Chondrocyte (in vitro differentiated cells): ENCODE measurements at regions not wholly inside any gene's neighbourhood (a gene's known extent, or its start where the extent isn't known, plus 50 kb on each side); places are given as distances from the start of the nearest gene placed in this dataset.
A peak's percentile ranks its signal among the peaks of the same experiment; 100 is the strongest.
"Not testable (repeated sequence)": the region's sequence is repeated elsewhere in the genome, so short reads cannot be mapped to it uniquely, and the experiment has no call there.

Source experiments
- DNase-seq: peaks from one replicate; pipeline ENCODE4 v3.0.0; 2021; ENCODE audit warnings: mixed read lengths, low spot score
- H3K27ac Mint-ChIP-seq: one replicate; pipeline ENCODE4 v1.8.0; 2021; ENCODE audit warnings: mild to moderate bottlenecking, moderate library complexity, mixed read lengths; ENCODE audit not compliant: unreplicated experiment
- H3K27me3 Mint-ChIP-seq: 2 replicates; pipeline ENCODE4 v1.8.0; 2021; ENCODE audit warnings: low read depth, mixed read lengths
- H3K36me3 Mint-ChIP-seq: 2 replicates; pipeline ENCODE4 v1.8.0; 2021; ENCODE audit warnings: low read depth, mixed read lengths
- H3K4me1 Mint-ChIP-seq: 2 replicates; pipeline ENCODE4 v1.8.0; 2021; ENCODE audit warnings: low read depth, mild to moderate bottlenecking, mixed read lengths
- H3K4me3 Mint-ChIP-seq: one replicate; pipeline ENCODE4 v1.8.0; 2021; ENCODE audit warnings: mild to moderate bottlenecking, moderate library complexity, mixed read lengths; ENCODE audit not compliant: unreplicated experiment
- H3K9me3 Mint-ChIP-seq: 2 replicates; pipeline ENCODE4 v1.8.0; 2021; ENCODE audit warnings: low read depth, mixed read lengths
- TF ChIP-seq, protein P1 (sequence below): fragments of 200-600 bp; sonication (generic); IDR thresholded peaks from 2 replicates; pipeline ENCODE4 v1.5.0; 2021; ENCODE audit warnings: antibody characterized with exemption, mild to moderate bottlenecking, moderate library complexity

DNA sequence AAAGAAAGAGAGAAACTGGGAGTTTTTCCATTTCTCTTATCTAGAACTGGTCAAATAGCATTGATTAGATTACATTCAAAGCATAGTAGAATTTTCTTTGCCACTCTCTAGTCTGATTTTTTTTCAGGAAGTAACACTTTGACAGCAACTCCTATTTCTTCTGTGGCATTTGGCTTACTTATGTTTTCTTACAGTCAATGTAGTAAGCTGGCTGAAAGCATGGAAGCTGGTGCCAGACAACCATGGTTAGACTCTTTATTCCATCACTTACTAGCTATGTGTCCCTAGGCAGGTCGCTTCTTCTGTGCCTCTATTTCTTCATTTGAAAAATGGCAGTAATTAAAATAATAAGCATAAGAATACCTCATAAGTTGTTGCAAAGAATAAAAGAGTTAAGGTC is 54.2 kb upstream of the OPRM1 start:
- no peak for DNase-seq
- Mint-ChIP-seq H3K9me3 (no peaks in the 10 kb centered on the region), H3K4me3 (no peak overlapping the region), H3K4me1 (peaks cover 8% of the 10 kb centered on the region), H3K27ac (no peak overlapping the region), H3K27me3 (peaks cover 6% of the 10 kb centered on the region), H3K36me3 (no peaks in the 10 kb centered on the region)
- TF ChIP-seq, protein P1, sequence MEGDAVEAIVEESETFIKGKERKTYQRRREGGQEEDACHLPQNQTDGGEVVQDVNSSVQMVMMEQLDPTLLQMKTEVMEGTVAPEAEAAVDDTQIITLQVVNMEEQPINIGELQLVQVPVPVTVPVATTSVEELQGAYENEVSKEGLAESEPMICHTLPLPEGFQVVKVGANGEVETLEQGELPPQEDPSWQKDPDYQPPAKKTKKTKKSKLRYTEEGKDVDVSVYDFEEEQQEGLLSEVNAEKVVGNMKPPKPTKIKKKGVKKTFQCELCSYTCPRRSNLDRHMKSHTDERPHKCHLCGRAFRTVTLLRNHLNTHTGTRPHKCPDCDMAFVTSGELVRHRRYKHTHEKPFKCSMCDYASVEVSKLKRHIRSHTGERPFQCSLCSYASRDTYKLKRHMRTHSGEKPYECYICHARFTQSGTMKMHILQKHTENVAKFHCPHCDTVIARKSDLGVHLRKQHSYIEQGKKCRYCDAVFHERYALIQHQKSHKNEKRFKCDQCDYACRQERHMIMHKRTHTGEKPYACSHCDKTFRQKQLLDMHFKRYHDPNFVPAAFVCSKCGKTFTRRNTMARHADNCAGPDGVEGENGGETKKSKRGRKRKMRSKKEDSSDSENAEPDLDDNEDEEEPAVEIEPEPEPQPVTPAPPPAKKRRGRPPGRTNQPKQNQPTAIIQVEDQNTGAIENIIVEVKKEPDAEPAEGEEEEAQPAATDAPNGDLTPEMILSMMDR = no peak

DNA sequence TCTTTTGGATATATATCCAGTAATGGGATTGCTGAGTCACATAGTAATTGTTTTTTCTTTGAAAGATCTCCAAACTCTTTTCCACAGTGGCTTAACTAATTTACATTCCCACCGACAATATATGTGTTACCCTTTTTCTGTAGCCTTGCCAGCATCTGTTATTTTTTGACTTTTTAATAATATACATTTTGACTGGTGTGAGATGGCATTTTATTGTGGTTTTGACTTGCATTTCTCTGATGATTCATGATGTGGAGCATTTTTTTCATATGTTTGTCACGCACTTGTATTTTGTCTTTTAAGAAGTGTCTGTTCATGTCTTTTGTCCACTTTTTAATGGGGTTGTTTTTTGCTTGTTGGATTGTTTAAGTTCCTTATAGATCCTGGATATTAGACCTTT is 58.9 kb upstream of the OPRM1 start:
- Mint-ChIP-seq H3K4me1 (peaks cover 17% of the 10 kb centered on the region), H3K27ac (no peak overlapping the region)
- TF ChIP-seq, protein P1 = no peak

DNA sequence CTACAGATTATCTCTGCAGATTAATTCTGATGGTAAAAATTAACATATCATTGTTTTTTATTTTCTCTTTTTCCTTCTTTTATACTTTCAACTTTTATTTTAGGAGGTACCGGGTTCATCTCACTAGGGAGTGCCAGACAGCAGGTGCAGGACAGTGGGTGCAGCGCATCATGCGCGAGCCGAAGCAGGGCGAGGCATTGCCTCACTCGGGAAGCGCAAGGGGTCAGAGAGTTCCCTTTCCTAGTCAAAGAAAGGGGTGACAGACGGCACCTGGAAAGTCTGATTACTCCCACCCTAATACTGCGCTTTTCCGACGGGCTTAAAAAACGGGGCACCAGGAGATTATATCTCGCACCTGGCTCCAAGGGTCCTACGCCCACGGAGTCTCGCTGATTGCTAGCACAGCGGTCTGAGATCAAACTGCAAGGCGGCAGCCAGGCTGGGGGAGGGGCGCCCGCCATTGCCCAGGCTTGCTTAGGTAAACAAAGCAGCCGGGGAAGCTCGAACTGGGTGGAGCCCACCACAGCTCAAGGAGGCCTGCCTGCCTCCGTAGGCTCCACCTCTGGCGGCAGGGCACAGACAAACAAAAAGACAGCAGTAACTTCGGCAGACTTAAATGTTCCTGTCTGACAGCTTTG is 60.0 kb upstream of the OPRM1 start:
- H3K9me3 Mint-ChIP-seq, DNase-seq, H3K36me3 Mint-ChIP-seq, H3K4me3 Mint-ChIP-seq, H3K27ac Mint-ChIP-seq: not testable (repeated sequence)
- Mint-ChIP-seq H3K27me3 (peaks cover 12% of the 10 kb centered on the region), H3K4me1 (peaks cover 17% of the 10 kb centered on the region)

More for the DNA sequence above, 58.9 kb upstream of the OPRM1 start:
- no peak for DNase-seq
- Mint-ChIP-seq H3K36me3 (no peaks in the 10 kb centered on the region), H3K27me3 (peaks cover 12% of the 10 kb centered on the region), H3K9me3 (no peaks in the 10 kb centered on the region), H3K4me3 (no peak overlapping the region)

DNA sequence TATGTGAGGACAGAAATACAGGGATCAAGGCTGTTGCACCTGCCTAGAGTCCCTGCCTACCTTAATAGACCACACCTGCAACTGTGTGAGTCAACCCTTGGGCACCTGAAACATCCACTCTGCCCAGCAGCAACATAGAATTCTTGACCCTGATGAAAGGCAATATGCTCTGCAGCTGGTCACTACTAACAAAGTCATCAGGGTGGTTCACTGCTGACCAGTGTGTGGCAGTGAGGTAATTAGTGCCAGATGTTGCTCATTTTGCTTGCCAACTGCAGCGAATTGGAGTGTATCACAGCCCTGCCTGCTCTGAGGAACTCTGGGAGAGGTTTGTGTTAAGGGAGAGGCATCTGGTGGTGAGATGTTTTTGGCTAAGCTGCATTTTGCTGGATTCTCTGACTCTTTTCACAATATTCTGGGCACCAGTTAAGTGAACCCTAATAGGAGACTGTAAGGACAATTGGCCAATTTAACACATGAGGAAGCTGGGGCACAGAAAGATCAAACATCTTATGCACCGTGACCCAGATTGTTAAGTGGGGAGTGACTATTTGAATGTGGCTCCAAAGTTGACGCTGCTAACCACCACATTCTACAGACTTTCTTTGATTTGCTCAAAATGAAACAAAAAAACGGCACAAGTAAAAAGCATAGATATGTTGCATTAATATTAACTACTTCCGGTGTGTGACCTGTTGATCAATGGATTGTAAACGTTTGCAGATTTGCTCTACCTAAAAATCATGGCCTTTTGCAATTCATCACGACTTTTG is 61.9 kb upstream of the OPRM1 start:
- no peak overlapping the region for H3K27ac Mint-ChIP-seq
- no peaks in the 10 kb centered on the region for H3K36me3 Mint-ChIP-seq
- H3K4me3 Mint-ChIP-seq = no peak overlapping the region
- DNase-seq = no peak
- H3K4me1 Mint-ChIP-seq = peaks cover 17% of the 10 kb centered on the region
- H3K27me3 Mint-ChIP-seq = peaks cover 20% of the 10 kb centered on the region
- H3K9me3 Mint-ChIP-seq = no peaks in the 10 kb centered on the region
- TF ChIP-seq, protein P1 = peak; percentile 40

DNA sequence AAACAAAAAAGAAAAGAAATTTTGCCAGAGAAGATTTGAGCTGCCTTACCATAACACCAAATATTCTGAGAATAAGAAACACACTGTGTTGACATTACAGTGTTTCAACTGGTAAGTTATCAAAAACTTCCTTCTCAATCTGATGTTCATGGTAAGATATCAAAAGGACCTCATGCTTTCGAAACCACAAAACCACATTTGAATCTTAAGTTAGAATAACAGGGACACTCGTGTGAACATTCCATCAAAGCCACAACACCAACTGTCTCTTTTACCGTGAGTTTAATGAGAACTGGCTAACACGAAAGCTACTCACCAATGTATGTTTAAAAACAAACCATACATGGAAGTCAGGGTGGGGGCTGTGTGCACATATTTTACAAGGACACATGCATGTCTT is 73.0 kb upstream of the OPRM1 start:
- Mint-ChIP-seq H3K36me3 (no peaks in the 10 kb centered on the region), H3K27ac (no peak overlapping the region), H3K27me3 (peaks cover 23% of the 10 kb centered on the region), H3K4me3 (no peak overlapping the region), H3K9me3 (no peaks in the 10 kb centered on the region), H3K4me1 (peaks cover 7% of the 10 kb centered on the region)
- DNase-seq = no peak
- TF ChIP-seq, protein P1 = no peak
